HFF-Myc (cell line): ENCODE measurements at regions not wholly inside any gene's neighbourhood (a gene's known extent, or its start where the extent isn't known, plus 50 kb on each side); places are given as distances from the start of the nearest gene placed in this dataset.

Experiments
- DNase-seq: peaks from one replicate; pipeline ENCODE4 v3.0.0-alpha.2; 2011; ENCODE audit warnings: low read depth; ENCODE audit errors: extremely low read depth
- H3K4me3 ChIP-seq: replicated peaks from 2 replicates; pipeline ENCODE4 v1.5.1; 2011; ENCODE audit warnings: low read depth, mild to moderate bottlenecking, control low read depth, low read length
- CTCF ChIP-seq: IDR thresholded peaks from 2 replicates; pipeline ENCODE4 v1.5.1; 2012; ENCODE audit warnings: mild to moderate bottlenecking, low read depth, low read length, control low read depth; ENCODE audit errors: missing control alignments

- TF ChIP-seq CTCF: no peak
- H3K4me3 ChIP-seq: no peak overlapping the region
- DNase-seq: no peak
Observed at GRCh38 chr4:28548594-28548993, 1688.0 kb downstream of the STIM2 start.

DNA sequence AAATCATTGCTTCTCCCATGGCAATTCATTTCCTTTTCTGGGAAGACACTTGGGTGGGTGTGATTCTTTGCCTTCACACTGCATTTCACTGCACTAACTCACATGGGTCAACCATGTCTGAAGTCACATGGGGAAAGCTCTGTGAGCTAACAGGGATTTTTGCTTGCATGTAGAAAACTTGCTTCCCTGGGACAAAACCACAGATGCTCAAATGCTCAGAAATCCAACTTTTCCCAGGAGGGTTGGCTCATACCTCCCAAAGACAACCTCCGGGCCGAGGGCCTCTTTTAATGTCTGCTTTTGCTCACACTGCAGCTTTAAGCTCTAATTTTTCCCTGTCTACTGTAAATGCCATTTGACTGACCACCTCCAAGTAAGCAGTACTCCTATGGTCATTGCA is 1695.2 kb downstream of the STIM2 start:
- TF ChIP-seq CTCF: no peak
- H3K4me3 ChIP-seq: no peak overlapping the region

GRCh38 chr4:28557755-28558154 is 1697.1 kb downstream of the STIM2 start:
- TF ChIP-seq CTCF: no peak
- H3K4me3 ChIP-seq: no peak overlapping the region
- no peak for DNase-seq

More for the DNA sequence above, 1695.2 kb downstream of the STIM2 start:
- DNase-seq: no peak

DNA sequence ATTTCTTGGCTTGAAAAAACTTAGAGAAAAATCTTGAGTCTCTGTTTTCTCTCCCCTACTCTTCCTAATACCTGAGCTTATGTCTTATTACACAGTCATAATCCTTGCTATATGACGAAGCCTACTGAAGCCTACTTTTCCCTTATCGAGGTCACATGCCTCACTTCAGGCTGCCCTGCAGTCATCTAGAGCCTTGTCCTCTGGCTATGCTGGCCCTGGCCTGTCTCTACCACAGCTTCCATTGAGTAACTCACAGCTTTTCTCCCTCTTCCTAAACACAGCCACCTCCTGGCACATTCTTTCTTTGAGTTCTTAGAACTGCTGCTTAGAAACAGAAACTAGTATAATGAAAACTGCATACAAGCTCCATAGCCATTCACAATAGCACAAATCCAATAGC is 1698.3 kb downstream of the STIM2 start:
- no peak for DNase-seq
- no peak for TF ChIP-seq CTCF
- H3K4me3 ChIP-seq: no peak overlapping the region

DNA sequence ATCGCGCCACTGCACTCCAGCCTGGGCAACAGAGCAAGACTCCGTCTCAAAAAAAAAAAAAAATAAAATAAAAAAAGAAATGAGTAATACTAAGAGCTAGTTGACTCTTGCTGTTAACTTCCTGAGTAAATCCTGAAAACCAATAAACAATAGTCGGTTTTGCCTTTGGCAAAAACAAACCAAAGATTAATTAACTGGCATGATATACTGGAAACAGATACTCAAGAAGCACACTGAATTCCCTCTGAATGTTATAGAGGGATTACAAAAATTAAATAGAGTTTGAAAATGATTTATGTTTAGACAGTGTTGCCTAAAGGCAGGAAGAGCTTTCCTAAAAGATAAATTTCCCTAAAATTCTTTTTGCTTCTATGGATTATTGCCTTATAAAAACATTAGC is 1702.3 kb downstream of the STIM2 start:
- no peak overlapping the region for H3K4me3 ChIP-seq
- DNase-seq: no peak
- TF ChIP-seq CTCF: no peak

- H3K4me3 ChIP-seq: no peak overlapping the region
- no peak for TF ChIP-seq CTCF
- DNase-seq: no peak
Observed at GRCh38 chr4:28565396-28565795, 1704.8 kb downstream of the STIM2 start.

DNA sequence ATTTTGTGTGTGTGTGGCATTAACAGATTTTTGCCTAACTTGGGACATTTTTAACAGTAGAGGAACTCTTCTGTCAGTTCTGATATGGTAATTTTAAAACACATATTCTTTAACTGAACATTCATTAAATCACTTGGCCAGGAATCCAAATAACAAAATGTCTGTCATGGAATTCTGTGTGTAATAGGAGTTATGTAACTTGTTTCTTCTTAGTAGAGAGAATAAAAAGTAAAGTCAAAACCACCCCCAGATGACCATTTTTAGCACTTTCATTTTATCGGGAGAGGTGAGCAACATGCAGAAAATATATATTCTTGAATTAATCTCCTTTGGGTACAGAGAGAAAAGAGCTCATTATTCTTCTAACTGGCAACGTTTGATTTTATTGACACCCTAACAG is 1740.3 kb downstream of the STIM2 start:
- H3K4me3 ChIP-seq: no peak overlapping the region
- no peak for DNase-seq
- no peak for TF ChIP-seq CTCF
